HG02981 (cell line): ENCODE measurements at regions not wholly inside any gene's neighbourhood (a gene's known extent, or its start where the extent isn't known, plus 50 kb on each side); places are given as distances from the start of the nearest gene placed in this dataset.
"Not testable (repeated sequence)": the region's sequence is repeated elsewhere in the genome, so short reads cannot be mapped to it uniquely, and the experiment has no call there.

ENCODE experiments used
- ATAC-seq: cut with Tn5 transposase; IDR thresholded peaks from one replicate; pipeline ENCODE4 v1.9.1; 2021; ENCODE audit warnings: mild to moderate bottlenecking, moderate library complexity; ENCODE audit not compliant: unreplicated experiment

DNA sequence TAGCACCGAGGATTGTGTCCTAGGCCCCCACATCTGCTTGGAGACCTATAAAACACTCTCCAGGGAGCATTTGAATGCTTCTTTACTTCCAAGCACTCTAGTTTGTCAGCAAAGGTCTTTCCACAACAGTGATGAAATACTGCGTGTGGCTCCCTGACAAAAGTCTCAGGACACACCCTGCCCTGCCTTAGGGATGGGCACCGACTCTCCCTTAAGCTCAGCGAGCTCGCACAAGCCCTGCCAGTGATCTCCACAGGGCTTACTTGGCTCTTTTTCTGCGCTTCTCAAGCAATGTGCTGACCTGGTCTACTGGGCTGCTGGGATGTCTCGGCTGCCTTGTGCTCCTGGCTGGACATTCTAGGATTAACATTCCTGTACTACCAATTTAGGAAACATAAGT is 84.3 kb upstream of the MPP7 start:
- no peak for ATAC-seq

DNA sequence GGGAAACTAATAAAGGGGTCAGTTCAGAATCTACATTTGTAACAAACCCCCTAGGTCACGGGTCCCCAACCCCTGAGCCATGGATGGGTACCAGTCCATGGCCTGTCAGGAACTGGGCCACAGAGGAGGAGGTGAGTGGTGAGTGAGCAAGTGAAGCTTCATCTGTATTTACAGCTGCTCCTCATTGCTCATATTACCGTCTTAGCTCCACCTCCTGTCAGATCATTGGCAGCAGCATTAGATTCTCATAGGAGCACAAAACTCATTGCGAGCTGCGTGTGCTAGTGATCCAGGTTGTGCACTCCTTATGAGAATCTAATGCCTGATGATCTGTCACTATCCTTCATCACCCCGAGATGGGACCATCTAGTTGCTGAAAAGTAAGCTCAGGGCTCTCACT is 88.4 kb upstream of the MPP7 start:
- no peak for ATAC-seq

- ATAC-seq, result peak; percentile 82
Measured at GRCh38 chr10:28393956-28394568, 91.2 kb upstream of the MPP7 start.

DNA sequence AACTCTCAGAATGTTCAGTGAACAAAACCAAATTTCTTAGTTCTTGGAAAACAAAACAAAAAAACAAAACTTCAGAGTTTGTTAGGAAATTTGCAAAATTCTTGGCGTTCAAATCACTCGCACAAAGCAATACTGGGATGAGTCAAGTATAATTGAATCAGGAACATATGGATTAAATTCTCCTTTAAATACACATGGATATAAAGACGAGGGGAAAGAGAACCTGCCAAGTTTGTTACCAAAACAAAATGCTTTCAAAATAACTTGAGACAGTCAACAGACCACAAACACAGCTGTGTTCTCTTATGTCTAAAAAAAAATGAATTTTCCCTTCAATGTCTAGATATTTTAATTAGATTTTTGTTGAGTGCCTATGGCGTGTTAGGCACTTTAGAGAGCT is 93.5 kb upstream of the MPP7 start:
- no peak for ATAC-seq

GRCh38 chr10:28397229-28397628 is 94.4 kb upstream of the MPP7 start:
- no peak for ATAC-seq

DNA sequence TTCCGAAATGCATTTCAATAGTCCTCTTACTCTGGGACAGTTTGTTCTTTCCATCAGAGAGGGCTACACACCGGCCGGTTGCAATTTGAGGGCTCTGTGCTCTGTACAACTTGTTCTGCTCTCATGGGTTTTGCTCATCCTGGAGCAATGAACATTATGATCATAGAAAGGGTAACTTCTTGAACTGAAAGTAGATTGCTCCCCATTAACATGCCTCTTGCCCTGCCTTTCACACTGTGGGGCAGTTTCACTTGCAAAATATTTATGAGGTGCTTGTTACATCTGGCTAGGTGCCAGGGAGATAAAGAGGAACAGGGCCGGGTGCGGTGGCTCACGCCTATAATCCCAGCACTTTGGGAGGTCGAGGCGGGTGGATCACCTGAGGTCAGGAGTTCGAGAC is 97.3 kb upstream of the MPP7 start:
- no peak for ATAC-seq

- ATAC-seq, result no peak
Measured at GRCh38 chr10:28400681-28401080, 97.8 kb upstream of the MPP7 start.

DNA sequence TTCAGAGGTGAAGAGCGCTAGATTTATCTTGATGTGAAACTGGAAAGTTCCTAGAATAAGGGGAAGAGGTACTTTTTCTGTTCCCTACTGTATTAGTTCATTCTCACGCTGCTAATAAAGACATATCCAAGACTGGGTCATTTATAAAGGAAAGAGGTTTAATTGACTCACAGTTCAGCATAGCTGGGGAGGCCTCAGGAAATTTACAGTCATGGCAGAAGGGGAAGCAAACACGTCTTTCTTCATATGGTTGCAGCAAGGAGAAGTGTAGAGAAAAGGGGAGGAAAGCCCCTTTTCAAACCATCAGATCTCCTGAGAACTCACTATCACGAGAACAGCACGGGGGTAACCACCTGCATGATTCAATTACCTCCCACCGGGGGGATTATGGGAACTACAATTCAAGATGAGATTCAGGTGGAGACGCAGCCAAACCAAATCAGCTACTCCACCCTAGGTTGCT is 99.8 kb upstream of the MPP7 start:
- ATAC-seq, result not testable (repeated sequence)

GRCh38 chr10:28403090-28403489 is 100.2 kb upstream of the MPP7 start:
- no peak for ATAC-seq

- no peak for ATAC-seq
Measured at GRCh38 chr10:28408237-28408777, 105.4 kb upstream of the MPP7 start.

DNA sequence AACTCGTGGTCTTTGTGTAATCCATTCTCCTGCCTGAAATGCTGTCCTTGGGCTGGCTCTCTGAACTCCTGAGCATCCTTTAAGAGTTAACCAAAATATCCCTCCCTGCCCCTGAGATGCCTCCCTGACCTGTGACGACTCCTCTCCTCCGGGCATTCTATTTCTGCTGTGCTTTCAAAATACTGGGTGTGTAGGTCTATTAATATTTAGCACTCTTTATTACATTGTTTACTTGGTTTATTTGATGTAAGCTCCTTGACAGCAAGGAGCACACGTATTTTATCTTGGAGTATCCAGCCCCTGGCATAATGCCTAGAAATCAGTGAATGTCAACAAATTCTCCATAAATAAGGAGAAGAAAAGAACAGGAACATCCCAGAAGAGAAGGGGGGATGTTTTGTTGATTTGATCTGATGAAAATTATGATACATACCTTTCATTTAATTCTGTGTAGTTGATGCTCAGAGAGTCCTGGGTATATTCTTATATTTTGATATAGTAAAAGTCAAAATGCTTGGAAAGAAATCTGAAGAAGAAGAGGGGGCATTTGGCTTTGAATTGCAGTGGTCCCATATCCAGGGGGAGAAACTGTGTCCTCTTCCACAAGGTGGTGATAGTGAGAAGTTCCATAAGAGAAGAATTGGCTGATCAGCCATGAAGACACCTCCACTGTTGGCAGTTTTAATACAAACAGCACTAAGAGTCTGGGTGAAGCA is 107.7 kb upstream of the MPP7 start:
- ATAC-seq, result no peak

DNA sequence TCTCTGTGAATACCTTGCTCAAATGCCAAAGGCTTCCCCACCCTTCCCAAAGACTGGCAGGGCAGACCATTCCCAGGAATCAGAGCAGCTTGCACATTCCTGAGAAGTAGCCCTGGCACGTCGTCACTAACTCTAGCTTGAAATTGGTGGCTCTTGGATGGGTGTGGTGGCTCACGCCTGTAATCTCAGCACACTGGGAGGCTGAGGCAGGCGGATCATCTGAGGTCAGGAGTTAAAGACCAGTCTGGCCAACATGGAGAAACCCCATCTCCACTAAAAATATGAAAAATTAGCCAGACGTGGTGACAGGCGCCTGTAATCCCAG is 108.2 kb upstream of the MPP7 start:
- ATAC-seq, result no peak

DNA sequence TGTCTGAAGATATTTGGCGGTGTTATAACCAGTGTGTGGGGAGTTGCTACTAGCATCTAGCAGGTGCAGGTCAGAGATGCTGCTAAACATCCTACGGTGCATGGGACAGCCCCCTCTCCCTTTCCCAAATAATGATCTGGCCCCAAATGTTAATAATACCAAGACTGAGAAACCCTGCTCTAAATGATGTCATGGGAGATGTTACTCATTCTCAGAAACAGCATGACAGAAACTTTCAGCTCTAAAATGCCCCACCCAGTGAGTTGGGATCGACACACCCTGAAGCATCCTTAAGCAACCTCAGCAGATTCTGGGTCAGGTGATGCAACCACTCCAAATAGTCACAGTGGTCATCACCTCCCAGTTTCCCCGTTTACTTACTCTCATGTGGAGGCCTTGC is 108.8 kb upstream of the MPP7 start:
- peak; percentile 48 for ATAC-seq

- no peak for ATAC-seq
Measured at GRCh38 chr10:28418069-28418468, 114.8 kb upstream of the WAC start.

GRCh38 chr10:28425422-28425821 is 107.5 kb upstream of the WAC start:
- ATAC-seq, result no peak

DNA sequence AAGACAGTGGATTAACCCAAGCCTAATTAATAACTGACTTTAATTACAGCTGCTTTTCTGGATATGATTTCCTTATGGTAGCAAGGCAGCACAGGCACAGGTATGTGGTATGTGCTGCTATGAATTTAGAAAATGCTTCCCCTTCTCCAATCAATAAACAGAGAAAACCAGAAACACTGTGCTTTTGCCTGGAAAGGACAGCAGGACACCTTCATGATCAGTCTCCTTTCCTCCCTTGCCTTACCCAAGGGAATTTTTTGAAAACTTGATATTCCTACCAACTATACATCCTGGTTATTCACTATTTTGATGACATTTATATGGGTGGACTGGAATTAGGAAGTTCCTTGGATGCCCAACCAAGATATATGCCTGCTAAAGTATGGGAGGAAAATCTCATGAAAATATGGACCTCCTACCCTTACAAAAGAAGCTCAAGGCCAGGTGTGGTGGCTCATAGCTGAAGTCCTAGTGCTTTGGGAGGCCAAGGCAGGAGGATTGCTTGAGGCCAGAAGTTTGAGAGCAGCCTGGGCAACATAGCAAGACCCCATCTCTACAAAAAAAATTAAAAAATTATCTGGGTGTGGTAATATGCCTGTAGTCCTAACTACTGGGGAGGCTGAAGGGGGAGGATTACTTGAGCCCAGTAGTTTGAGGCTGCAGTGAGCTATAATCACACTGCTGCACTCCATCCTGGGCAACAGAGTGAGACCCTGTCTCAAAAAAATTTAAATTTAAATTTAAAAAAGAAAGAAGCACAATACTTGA is 106.3 kb upstream of the WAC start:
- ATAC-seq, result no peak

GRCh38 chr10:28427376-28427775 is 105.5 kb upstream of the WAC start:
- ATAC-seq, result no peak

GRCh38 chr10:28429045-28429444 is 103.9 kb upstream of the WAC start:
- ATAC-seq, result no peak

- ATAC-seq, result no peak
Measured at GRCh38 chr10:28429573-28430216, 103.2 kb upstream of the WAC start.

- no peak for ATAC-seq
Measured at GRCh38 chr10:28431139-28431538, 101.8 kb upstream of the WAC start.

DNA sequence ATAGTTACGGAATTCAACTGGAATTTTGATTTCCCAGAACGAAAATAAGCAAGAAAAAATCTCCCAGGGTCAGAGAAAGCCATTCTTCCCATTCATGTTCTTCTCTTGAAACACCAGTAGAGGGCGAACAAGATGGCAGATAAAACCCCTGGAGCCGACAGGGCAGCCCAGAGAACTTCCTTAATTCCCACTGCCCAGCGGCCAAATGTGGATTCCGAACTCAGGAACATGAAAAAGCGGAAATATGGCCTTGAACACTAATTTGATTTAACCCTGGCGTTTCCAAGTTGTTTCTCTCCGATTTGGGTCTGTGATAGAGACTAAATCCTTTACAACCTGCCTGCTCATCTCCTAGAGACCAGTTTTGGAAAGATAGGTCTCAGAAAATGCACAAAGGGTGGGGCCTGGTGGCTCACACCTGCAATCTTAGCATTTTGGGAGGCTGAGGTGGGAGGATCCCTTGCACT is 100.7 kb upstream of the WAC start:
- ATAC-seq, result peak; percentile 60
